Left lobe of liver (tissue), 2 donors: ENCODE measurements at regions not wholly inside any gene's neighbourhood (a gene's known extent, or its start where the extent isn't known, plus 50 kb on each side); places are given as distances from the start of the nearest gene placed in this dataset.
A peak's percentile ranks its signal among the peaks of the same experiment; 100 is the strongest.

ENCODE experiments used
- ATAC-seq: fragments of 200-7000 bp; cut with Tn5 transposase; one replicate; pipeline ENCODE4 v1.9.1; 2020; ENCODE audit warnings: mild to moderate bottlenecking, moderate library complexity
- DNase-seq: peaks from one replicate; pipeline ENCODE4 v3.0.0-alpha.2; 2020; ENCODE audit warnings: low spot score
- donor health status: DM: no; HTN: no; CAD: no; lungs with moderate emphysema.
- donor health status: DM: no; HTN: yes; CAD: no.

GRCh38 chr9:6703898-6704639 is 53.7 kb upstream of the KDM4C start:
- peak; percentile 94 for DNase-seq
- peak; percentile 93 for ATAC-seq

GRCh38 chr9:6702707-6703106 is 55.1 kb upstream of the KDM4C start:
- ATAC-seq = no peak
- DNase-seq = no peak

- DNase-seq (no peak), ATAC-seq (no peak)
Measured at GRCh38 chr9:6696178-6696577, 50.6 kb upstream of the GLDC start.

- ATAC-seq = no peak
Measured at GRCh38 chr9:6695121-6695814, 49.7 kb upstream of the GLDC start.

More at GRCh38 chr9:6695121-6695814, 49.7 kb upstream of the GLDC start:
- DNase-seq = no peak
